ENCODE measurements at regions not wholly inside any gene's neighbourhood (a gene's known extent, or its start where the extent isn't known, plus 50 kb on each side); places are given as distances from the start of the nearest gene placed in this dataset.

DNA sequence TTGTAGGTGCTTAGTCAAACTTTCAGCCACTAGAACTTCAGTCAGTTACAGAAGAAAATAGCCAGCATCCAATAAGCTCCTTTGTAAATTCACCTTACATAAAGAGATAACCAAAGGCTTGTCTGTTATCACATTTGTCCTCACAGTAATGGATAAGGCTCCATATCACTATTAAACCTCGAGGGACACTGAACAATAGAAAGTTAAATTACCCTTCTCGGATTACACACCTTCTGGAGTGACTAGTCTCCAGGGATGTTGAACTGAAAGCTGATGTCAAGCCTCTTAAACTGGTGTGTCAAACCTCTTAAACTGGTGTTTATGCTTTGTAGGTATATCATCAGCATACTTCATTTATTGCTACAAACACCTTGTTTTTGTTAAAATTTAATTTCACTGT, 639.0 kb downstream of the CENPC start:
- TF ChIP-seq CTCF (IDR thresholded peaks at IDR 0.05; ENCODE audit: low read depth, low read length, poor library complexity, severe bottlenecking) (no peak), EZH2phosphoT487 (IDR thresholded peaks at IDR 0.05; ENCODE audit: borderline replicate concordance, low read length) (no peak)
